Neutrophil (primary cell): ENCODE measurements at regions not wholly inside any gene's neighbourhood (a gene's known extent, or its start where the extent isn't known, plus 50 kb on each side); places are given as distances from the start of the nearest gene placed in this dataset.

Source experiments
- H3K27ac ChIP-seq: fragments of 200-600 bp; sonication (generic); 2 replicates; pipeline ENCODE4 v1.5.1; 2016; ENCODE audit warnings: mild to moderate bottlenecking, moderate library complexity
- H3K27me3 ChIP-seq: fragments of 200-600 bp; sonication (generic); 2 replicates; pipeline ENCODE4 v1.6.0; 2016; ENCODE audit warnings: mild to moderate bottlenecking
- H3K36me3 ChIP-seq: fragments of 200-600 bp; sonication (generic); 2 replicates; pipeline ENCODE4 v1.5.1; 2017
- H3K4me1 ChIP-seq, 2 experiments: fragments of 200-600 bp in 1 of 2; sonication (generic) in 1 of 2; 1 replicate in 1 of 2; 2 replicates in 1 of 2; pipeline versions ENCODE4 v1.5.1 to v1.6.1; 2013 to 2016; ENCODE audit warnings: low read depth in 1 of 2, low read length in 1 of 2, mild to moderate bottlenecking in 1 of 2, moderate library complexity in 1 of 2; ENCODE audit not compliant: control insufficient read depth in 1 of 2, insufficient read depth in 1 of 2
- H3K4me3 ChIP-seq, 2 experiments: fragments of 200-600 bp in 1 of 2; sonication (generic) in 1 of 2; 1 replicate in 1 of 2; 2 replicates in 1 of 2; pipeline ENCODE4 v1.5.1; 2013 to 2016; ENCODE audit warnings: low read depth in 1 of 2, low read length in 1 of 2, mild to moderate bottlenecking in 1 of 2, moderate library complexity in 1 of 2
- H3K9me3 ChIP-seq: fragments of 200-600 bp; sonication (generic); 2 replicates; pipeline ENCODE4 v1.5.1; 2016
- TF ChIP-seq, protein P1 (sequence below): fragments of 200-600 bp; sonication (generic); IDR thresholded peaks from 2 replicates; pipeline ENCODE4 v1.5.1; 2016; ENCODE audit warnings: antibody characterized with exemption

DNA sequence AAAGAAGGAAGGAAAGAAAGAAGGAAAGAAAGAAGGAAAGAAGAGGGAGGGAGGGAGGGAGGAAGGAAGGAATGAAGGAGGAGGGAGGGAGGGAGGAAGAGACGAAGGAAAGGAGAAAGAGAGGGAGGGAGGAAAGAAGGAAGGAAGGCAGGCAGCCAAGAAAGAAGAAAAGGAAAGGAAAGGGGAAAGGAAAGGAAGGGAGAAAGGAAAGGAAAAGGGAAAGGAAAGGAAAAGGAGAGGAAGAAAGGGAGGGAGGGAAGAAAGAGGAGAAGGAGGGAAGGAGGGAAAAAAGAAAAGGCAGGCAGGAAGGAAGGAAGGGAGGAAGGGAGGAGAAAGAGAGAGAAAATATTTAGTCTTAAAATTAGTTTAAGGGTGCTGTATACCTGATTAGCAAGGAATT, 704.1 kb downstream of the LUZP2 start:
- Histone ChIP-seq H3K9me3 (no peaks in the 10 kb centered on the region), H3K4me1 (no peaks in the 10 kb centered on the region), H3K27ac (no peak overlapping the region), H3K36me3 (no peaks in the 10 kb centered on the region), H3K27me3 (no peaks in the 10 kb centered on the region), H3K4me3 (no peak overlapping the region)
- TF ChIP-seq, protein P1, sequence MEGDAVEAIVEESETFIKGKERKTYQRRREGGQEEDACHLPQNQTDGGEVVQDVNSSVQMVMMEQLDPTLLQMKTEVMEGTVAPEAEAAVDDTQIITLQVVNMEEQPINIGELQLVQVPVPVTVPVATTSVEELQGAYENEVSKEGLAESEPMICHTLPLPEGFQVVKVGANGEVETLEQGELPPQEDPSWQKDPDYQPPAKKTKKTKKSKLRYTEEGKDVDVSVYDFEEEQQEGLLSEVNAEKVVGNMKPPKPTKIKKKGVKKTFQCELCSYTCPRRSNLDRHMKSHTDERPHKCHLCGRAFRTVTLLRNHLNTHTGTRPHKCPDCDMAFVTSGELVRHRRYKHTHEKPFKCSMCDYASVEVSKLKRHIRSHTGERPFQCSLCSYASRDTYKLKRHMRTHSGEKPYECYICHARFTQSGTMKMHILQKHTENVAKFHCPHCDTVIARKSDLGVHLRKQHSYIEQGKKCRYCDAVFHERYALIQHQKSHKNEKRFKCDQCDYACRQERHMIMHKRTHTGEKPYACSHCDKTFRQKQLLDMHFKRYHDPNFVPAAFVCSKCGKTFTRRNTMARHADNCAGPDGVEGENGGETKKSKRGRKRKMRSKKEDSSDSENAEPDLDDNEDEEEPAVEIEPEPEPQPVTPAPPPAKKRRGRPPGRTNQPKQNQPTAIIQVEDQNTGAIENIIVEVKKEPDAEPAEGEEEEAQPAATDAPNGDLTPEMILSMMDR: no peak

DNA sequence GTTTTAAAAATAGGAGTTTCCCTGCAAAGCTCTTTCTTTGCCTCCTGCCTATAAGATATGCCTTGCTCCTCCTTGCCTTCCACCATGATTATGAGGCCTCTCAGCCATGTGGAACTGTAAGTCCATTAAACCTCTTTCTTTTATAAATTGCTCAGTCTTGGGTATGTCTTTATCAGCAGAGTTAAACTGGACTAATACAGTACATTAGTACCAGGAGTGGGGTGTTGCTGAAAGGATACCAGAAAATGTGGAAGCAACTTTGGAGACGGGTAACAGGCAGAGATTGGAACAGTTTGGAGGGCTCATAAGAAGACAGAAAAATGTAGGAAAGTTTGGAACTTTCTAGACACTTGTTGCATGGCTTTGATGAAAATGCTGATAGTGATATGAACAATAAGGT, 709.9 kb downstream of the LUZP2 start:
- Histone ChIP-seq H3K4me1 (no peaks in the 10 kb centered on the region), H3K4me3 (no peak overlapping the region), H3K27me3 (no peaks in the 10 kb centered on the region), H3K36me3 (no peaks in the 10 kb centered on the region), H3K27ac (no peak overlapping the region), H3K9me3 (no peaks in the 10 kb centered on the region)
- TF ChIP-seq, protein P1: no peak

DNA sequence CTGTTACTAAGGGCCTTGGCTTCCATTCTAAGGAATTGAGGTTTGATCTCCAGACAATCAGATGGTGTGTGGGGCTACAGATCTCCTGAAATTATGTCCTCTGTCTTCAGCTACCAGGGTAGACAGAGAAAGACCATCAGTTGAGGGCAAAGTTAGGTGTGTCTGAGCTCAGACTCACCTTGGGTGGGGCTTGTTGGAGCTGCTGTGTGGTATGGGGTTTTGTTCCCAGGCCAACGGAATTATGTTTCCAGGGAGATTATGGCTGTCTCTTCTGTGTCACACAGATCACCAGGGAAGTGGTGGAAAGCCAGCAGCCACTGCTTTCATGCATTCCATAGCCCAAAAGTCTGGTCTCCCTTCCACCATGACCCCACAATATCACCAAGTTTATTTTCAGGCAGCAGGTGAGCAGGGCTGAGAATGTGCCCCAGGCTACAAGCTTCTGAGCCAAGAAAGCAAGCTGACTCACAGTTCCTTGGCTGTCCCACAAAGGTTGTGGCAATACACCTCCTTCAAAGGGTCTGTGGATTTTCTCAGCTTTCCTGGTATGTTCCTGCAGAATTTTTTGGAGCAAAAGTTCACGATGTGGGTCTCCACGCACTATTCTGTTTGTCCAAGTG, 714.9 kb downstream of the LUZP2 start:
- Histone ChIP-seq H3K9me3 (no peaks in the 10 kb centered on the region), H3K27me3 (no peaks in the 10 kb centered on the region), H3K36me3 (no peaks in the 10 kb centered on the region), H3K4me1 (no peaks in the 10 kb centered on the region), H3K27ac (no peak overlapping the region), H3K4me3 (no peak overlapping the region)
- TF ChIP-seq, protein P1: no peak

DNA sequence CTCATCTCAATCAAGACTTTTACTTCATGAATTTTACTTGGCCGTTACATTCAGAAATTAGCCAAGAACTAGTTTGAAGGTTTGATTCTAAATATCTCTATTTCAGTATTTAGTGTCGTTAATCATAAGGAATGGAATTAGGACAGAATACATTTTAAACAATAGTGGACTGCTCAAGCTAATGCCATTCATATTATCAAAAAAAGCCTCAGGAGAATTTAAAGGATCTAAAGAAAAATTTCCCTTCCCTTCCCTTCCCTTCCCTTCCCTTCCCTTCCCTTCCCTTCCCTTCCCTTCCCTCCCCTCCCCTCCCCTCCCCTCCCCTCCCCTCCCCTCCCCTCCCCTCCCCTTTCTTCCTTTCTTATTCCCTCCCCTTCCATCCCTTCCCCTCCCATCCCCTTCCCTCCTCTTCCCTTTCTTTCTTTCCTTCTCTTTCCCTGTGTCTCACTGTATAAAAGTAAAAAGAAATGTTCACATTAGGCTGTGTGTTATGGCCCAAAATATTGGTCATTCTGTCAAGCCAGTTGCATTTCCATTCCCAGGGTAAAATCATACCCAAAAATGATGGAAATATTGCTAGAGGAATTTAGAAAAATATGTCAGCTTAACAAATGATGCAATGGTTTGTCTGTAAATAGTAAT, 717.8 kb downstream of the LUZP2 start:
- Histone ChIP-seq H3K36me3 (no peaks in the 10 kb centered on the region), H3K9me3 (no peaks in the 10 kb centered on the region), H3K27me3 (no peaks in the 10 kb centered on the region), H3K4me3 (no peak overlapping the region), H3K4me1 (no peaks in the 10 kb centered on the region), H3K27ac (no peak overlapping the region)
- TF ChIP-seq, protein P1: no peak

DNA sequence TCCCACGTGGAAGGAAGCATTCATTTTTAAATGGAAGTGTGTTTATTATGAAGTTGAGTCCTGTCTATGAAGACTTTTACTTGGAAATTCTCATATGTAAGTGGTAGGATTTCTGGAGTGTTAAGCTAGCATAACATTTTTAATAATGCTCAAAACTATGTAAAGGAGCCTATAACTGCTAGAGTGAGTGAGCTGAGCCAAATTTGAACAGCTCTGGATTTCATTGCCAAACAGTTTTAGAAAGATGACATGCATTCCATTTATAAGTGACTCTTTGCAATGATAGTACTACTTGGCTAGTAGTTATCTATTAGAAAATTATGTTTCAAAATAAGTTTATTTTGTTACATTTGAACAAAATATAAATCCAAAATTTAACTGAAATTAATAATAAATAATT, 721.2 kb downstream of the LUZP2 start:
- Histone ChIP-seq H3K27me3 (no peaks in the 10 kb centered on the region), H3K27ac (no peak overlapping the region), H3K4me3 (no peak overlapping the region), H3K9me3 (no peaks in the 10 kb centered on the region), H3K4me1 (no peaks in the 10 kb centered on the region), H3K36me3 (no peaks in the 10 kb centered on the region)
- TF ChIP-seq, protein P1: no peak
